ENCODE measurements at regions not wholly inside any gene's neighbourhood (a gene's known extent, or its start where the extent isn't known, plus 50 kb on each side); places are given as distances from the start of the nearest gene placed in this dataset.

GRCh38 chr1:187281085-187281484 is 452.3 kb downstream of the PLA2G4A start:
- no peak for TF ChIP-seq POLR2A (IDR thresholded peaks at IDR 0.05)
- no peak for TF ChIP-seq CTCF (IDR thresholded peaks at IDR 0.05 in 8 of 11, conservative IDR thresholded peaks at IDR 0.05 in 3 of 11)
- no peak for TF ChIP-seq POLR2AphosphoS5 (IDR thresholded peaks at IDR 0.05)
